ENCODE measurements at regions not wholly inside any gene's neighbourhood (a gene's known extent, or its start where the extent isn't known, plus 50 kb on each side); places are given as distances from the start of the nearest gene placed in this dataset.

DNA sequence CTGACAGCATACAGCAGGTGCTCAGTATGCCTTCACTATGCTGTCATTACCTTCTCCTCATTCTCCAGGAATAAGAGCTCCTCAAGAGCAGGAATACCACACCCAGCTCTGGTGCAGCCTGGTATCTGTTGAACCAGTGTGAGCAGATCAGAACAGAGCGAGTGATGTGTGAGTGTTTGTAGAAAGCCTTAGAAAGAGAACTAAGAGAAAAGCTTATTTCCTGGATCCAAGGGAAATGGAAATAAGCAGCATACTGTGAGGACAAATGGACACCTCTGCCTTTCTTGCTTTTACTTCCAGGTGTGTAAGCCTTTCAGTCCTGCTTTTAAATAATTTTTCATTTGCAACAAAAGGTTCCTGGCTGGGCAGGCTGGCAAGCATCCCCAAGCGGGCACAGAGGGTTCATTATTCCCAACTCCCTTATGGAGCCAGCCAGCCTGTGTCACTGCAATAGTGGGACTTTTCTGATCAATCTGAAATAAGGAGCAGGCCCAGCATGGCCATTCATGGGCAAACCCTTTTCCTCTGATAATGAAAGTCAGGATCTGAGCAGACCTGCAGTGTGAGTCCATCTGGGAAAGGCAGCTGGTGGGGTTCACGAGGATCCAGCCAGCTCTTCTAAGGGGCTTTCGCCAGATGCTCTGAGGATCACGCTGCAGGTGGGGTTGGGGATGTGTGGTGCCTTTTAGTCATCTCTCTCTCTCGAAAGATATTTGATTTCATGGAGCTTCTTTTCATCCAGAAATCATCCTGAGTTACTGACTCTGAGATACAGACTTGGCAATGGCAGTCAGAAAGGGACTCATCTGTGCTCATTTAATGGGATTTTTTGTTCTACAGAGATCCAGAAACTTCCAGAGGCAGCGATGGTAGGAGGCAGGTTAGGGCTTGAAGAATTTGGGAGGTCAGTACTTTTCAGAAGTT is 594.9 kb upstream of the CFAP20DC start:
- DNase-seq, result no peak

DNA sequence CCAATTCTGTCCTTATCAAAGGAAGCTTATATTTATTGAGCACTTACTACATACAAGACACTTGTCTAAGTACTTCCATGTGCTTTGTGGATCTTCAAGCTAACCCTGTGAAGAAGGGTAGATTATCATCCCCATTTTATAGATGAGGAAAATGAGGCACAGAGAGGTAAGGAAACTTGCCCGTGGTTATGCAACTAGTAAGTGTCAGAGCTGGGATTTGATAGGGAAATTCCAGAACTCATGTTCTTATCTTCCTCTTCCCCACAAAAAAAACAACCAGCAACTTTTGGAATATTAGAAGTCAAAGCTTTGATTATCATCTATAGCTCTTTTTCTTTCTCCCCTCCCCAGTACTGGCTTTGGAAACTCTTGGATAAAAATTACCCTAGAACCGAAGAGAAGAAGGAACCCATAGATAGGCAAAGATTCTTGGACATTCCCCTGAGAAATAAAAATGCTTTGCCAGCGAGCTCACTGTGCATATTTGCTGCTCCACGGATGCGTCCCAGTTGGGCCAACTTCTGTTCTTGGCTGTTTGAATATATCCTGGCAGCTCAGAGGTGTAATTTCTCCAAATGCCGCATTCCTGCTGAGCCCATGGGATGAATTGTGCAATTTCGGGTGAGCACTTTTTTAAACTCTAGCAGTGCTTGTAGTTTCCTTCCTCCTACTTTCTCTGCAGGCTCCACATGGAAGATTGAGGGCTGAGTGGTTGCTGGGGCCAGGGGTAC is 591.5 kb upstream of the CFAP20DC start:
- DNase-seq, result peak; percentile 72

DNA sequence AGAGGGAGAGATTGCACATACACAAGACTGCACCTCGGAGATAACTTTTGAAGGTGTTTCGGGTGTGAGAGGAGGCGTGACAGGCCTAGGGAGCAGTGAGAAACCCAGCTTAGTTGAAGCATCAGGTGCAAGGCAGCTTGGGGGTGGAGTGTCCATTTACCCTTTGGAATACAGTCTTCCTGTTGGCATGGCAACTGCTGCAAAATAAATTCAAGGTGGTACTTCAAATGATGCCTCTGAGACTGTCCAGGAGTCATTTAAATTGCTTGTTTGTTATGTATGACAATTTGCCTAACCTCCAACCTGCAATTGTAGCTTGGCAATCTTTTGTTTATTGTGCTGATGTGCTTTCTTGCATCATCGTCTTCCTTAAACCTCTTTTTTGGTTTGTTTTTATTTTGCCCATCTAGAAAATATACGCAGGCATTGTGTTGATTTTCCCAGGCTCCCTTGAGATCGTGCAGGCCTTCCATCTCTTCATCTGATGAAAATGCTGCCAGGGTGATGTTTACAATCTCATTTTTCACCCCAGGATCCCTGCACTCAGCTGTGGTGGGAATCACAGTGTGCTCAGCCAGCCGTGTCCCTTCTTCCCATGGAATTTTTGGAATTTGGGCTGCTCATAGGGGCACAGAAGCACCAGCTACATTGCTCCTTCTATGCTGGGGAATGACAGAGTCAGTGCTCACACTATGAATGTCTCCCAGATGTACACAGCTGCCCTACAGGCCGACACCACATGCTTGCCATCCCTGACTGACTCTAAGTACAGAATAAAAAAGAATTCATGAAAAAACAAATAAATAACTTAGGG is 583.1 kb upstream of the CFAP20DC start:
- peak; percentile 82 for DNase-seq

DNA sequence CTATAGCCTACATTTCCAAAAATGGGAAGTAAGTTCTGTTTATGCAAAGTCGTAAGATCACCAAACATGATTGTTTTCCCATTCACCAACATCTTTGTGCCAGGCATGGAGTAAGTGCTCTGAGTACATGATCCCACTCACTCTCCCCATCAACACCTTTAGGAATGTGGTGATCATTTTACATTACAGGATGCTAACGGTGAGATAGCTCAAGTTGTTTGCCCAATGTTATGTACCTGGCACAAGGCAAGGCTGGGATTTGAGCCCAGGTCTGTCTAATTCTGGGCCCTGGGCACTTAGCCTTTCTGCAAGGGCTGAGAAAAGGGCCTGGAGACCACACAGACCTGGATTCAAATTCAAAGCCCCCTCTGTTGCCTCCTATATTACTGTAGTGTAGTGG is 581.7 kb upstream of the CFAP20DC start:
- DNase-seq, result no peak

DNA sequence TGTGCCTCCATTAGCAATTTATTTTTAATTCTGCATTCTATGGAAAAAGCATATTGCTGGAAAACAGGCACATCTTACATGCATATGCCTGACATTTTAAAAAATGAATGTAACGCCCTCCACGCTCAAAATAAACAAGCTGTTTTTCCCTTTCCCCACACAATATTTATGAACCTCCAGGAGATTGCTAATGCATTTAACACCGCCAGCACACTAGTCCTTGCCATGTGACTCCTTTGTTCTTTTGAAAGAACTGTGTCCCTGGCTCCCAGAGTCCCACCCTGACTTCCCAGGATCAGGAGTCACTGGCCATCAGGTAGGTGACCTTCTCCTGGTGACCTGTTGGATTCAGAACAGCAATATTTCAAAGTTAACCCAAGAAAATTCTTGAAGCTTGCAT is 571.2 kb upstream of the CFAP20DC start:
- DNase-seq, result no peak

DNA sequence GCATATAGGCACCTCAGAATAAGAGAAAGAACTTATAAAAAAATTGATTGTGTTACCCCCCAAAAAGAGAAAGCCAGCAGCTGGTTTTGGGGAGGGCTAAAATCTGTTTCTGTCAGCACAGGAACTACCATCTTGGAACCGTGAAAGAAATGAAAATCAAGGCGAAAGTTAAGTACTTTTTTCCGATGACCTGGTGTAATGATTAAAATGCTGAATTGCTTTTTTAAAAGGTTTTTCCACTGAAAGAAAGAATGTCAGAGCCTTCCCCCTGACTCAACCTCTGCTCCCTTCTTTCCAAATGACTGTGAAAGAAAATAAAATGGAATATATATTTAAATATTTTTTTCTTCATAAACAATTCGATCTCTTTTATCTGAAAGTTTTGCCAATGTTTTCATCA is 570.5 kb upstream of the CFAP20DC start:
- no peak for DNase-seq

DNA sequence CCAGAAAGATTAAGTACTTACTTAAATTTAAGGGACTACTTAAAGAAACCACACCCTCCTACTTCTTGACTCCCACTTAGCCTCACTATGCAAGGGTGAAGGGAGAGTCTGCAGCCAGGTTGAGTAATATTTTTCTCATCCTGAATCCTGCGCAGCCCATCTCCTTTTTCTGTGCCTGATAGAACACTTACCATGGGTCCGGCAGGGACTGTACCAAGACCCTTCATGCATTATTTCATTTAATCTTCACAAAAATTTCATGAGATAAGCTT is 562.6 kb upstream of the CFAP20DC start:
- no peak for DNase-seq

DNA sequence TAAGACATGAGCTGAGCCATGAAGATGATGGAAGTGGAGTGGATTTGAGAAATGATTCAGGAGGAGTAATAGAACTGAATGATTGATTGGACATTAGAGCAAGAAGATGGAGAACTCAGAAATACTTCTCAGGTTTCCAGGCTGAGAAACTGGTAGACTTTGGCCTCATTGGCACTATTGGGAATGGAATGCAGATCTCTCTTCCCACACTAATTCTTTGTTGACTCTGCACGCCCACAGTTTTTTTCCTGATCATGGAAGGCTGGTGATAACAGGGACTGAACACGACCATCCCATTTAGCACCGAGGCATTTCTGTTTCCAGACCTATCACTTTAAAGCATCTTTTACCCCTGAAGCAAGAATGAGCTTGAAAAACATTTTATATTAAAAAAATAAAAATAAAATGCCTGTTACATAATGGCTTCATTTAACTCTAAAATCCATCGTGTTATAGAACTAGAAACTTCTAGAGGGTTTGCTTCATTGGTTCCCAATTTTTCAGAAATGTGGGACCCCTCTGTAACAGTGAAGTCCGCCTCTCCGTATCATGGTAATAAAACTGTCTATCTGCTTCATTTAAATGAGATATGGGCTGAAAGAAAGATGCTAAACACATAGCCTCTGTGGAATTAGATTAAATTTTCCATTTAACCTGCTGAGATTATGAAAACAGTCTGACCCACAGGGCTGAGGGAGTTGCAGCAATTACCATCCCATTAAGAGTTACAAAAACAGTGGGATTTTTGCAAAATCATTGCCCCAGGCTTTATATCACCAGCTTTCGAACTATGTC is 562.0 kb upstream of the CFAP20DC start:
- no peak for DNase-seq

DNA sequence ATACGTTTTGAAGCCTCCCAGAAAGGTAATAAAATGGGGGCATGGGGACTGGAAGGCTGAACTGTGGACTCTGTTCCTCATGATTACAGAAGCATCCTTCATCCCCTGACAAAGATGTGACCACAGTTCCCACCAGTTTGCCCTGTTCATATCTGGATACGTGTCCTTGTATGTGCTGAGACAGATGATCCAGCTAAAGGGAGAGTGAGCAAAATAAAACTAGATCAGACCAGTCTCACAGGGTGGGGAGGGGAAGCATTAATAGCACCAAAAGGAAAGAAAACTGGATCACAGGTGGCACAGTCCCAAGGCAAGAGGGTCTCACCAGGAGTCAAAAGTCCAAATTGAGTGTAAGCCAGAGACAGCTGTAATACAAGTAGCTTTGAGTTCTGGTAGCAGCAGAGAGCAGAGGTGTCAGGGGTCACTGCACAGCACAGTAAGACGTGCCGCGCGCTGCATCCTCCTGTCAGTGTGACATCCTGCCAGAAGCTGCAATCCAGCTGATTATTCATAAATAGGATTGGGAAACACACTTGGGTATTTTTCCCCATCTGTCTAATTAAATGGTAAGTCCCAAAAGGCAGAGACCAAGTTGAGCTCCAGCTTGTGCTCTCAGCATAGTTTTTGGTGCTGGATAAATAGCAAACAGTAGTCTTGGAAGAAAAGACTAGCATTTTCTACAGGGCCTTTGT is 560.0 kb upstream of the CFAP20DC start:
- peak; percentile 13 for DNase-seq

DNA sequence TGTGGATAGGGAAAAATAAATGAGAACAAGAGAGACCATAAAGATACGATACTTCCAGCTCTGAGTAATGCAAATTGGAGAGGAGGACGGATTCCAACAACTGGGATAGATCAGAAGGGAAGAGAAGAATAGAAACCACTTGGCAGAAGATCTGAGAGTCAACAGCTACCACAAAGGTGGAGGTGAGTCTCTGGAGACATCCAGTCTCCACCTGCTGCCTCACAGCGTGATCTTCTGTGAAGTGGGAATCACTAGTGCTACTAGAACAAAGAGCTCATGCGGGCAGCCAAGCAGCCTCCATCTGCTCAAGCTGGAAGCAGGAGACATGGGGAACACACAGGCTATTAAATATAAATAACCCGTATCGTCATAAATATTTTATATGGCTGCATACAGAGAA is 558.5 kb upstream of the CFAP20DC start:
- no peak for DNase-seq

DNA sequence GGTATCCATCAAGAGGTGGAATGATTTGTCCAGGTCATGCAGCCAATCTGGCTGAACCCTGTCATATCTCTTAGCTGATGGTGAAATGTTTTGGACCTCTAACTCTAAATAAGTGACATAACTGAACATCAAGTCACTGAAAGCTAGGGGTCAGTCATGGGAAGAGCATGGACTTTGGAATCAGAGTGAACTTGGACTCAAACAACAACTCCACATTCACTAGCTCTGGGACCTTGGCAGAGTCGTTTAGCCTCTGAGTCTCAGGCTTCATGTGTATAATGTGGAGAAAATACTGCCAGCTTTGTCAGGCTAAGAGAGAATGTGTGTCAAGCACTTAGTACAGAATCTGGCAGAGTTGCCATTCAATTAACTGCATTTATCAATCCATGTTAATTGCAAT is 557.8 kb upstream of the CFAP20DC start:
- peak; percentile 5 for DNase-seq

DNA sequence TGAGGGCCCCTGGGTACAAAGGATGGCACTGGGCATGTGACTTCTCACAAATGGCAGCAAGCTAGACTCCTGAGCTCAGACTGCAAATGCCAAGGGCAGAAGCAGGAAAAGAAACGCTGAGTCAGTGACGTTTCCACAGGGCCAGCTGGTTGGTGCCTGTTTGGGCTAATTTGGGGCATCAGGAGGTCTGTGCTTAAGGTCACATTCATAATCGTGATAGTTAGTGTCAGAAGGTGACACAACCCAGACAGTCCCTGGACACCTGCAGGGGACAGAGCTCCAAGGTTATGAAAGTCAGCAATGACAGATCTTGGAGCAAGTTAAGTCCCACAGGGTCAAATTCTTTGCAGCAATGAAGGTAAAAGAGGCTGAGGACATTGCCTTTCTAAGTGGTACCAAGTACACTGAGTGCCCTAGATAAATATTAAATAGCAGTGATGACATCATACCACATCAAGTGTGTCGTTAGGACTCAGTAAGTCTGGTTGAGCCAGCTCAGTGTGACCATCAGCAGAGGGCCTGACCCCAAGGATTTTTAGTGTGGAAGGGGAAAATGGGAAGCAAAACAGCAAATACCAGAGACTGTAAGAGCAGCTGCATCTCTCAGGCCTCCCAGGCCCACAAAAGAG is 556.9 kb upstream of the CFAP20DC start:
- no peak for DNase-seq

DNA sequence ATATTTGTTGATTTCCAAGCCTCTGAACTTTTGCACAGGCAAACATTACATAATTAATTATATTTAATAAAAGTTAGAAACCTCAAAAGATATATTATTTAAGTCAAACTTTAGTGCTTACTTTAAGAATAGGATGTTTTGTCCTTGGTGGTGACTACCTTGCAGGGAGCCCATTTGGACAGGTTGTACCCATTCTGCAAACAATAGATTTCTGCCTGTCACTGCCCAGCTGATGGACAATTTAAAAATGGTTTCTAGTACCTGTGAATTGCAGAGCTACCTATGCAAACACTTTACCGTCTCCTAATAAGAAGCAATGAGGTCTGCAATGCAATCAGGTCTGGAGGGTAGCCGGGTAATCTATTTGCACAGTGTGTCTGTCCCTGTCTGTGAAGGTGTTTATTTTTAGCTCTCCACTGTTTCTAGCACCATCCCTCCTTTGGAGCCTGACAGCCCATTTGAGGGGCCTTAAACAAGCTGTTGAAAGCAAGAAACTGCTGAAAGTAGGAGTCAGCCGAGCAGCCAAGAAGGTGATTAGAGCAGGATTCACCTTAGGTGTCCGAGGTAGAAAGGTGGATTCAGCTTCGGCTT is 556.2 kb upstream of the CFAP20DC start:
- no peak for DNase-seq

DNA sequence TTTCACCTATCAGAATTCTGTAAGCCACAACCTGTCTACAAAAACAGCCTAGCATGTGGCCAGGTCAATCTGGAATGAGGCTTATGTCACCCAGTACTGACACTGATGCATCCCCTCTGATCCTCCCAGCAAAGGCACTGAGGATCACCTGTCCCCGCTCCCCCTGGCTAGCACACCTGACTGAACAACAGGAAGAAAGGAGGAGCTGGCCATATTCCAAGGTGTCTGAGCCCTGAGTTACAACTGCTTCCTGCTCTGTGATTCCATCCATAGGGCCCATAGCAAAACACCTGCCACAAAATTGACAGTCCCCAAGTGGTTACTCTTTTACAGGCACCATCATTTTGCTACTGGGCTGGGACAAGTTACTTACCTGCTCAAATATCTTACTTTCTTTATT is 555.5 kb upstream of the CFAP20DC start:
- no peak for DNase-seq

DNA sequence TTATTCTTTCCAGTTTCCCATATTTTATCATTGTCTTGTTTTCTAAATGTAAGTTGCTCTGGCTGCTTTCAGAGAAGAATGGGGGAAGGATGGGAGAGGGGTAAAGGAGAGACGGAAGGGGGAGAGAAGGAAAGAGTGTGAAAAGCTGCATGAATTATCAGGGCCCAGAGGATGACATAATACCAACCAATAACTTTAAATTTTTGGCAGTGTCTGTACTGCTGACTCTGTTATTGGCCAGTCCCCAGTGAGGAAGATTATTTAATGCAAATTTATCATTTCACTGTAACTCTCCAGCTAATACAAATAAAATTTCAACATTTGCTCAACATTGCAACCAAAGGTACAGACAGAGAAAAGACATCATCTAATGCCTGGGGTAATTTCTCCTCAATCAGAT is 551.7 kb upstream of the CFAP20DC start:
- DNase-seq, result no peak

DNA sequence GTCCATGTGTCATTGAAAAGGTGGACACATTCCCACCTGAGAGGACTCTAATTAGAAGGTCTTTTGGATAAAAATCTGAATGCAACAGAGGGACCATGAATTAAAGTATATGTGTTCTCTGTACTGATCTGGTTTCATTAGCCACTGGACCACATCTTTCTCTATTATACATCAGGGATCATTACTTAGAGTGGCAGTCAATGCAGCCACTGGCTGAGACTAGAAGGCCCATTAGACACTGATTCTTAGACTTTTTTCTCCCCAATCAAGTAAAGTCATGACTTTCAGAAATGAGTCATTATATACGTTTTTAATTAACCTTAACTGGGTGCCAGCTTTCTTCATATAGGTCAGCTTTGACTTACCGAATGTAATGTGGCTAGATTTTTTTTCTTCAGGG is 550.8 kb upstream of the CFAP20DC start:
- DNase-seq, result no peak

DNA sequence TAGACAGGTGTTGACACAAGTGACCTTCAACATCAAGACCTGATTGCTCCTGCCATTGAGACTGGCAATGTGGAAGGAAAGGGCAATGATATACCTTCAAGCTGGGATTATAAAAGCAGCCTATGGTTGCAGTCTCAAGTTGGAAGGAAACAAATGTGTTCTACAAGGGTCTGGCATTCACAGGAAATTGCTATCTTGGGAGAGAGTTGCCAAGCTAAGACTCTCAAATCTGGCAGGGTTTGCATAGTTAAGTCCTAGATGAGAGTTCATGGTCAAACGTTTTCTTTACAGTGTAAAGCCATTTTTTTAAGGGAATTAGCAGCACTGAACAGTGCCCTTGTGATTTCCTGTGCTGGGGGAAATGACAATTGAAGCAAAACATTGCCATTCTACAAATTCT is 546.9 kb upstream of the CFAP20DC start:
- no peak for DNase-seq

DNA sequence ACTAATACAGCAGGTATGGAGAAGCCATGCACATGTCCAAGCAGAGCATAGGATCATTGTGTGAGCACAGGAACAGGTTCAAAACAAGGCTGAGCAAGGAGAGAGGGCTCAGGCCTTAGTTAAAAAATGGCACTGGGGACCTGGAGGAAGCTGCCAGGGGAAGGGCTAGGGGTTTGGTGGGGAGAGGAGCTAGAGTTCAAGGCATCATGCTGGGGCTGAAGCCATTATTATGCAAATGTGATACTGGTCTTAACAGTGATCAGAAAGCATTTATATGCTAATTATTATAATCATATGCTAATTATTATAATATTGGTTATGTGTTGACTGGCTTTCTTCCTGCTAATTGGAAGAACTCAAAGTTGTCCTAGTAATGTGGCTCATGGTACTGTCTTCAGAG is 546.0 kb upstream of the CFAP20DC start:
- no peak for DNase-seq

DNA sequence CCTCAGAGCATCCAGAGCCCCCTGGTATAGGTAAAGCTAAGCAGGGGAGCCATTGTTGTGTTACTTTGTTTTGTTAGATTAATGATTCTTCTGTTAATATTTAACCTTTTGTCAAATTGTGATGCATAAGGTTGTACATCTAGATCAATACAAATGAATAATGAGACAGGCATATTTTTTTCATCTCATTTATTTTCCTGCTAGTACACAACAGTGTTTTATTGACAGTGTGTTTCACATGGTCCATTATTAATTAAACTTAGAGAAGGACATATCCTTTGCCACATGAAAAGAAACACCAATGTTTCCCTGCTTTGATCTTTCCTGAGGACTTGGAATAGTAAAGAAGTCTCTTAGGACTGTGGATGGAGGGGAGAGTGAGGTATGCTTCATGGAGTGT is 543.6 kb upstream of the CFAP20DC start:
- DNase-seq, result no peak

DNA sequence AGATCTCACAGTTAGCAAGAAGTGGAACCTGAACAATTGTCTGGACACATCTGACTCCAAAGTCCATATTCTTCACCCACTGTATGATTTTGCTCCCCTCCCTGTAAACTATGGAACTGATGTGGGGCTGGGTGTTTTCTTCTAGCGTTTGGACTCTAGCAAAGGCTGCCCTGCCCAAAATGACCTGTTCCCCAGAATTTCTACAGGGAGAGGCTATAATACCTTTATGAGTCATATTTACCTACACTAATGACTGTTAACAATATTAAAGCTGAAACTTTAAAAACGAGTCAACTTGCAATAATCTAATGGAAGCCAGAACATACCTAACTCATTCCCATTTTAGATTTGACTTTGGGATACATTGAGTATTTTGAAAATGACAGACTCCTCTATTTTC is 531.2 kb upstream of the CFAP20DC start:
- no peak for DNase-seq

DNA sequence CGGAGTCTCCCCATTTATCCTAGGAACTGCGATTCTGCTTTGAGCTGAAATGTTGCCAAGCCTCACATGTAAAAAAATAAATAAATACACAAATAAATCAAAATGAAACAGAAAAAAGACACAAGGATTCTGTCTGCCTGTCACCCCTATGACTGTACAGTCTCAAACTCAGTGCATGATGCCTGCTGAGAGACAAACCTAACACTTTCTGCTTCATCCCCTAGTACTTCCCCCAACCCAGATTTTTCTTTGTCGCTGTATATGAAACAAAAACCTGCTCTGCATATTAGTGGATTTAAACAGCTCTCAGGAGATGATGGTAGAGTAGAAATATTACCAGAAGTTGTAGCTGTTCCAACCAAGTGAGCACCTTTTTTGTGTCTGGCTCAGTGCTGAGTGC is 530.7 kb upstream of the CFAP20DC start:
- no peak for DNase-seq
